OCI-LY7 (cell line): ENCODE measurements at regions not wholly inside any gene's neighbourhood (a gene's known extent, or its start where the extent isn't known, plus 50 kb on each side); places are given as distances from the start of the nearest gene placed in this dataset.

Experiments used
- BruUV-seq: library from RNA; stranded (reverse); fragments of 400-500 nt; replicated peaks from 2 replicates; lab custom pipeline; 2021; lab: Mats Ljungman, UMichigan
- CTCF ChIA-PET: fragments of 300-600 bp; sonication (Branson Sonifier 250); formaldehyde crosslinking; loops from one replicate; lab custom pipeline; 2022; ENCODE audit warnings: antibody characterized with exemption; ENCODE audit not compliant: unreplicated experiment; lab: Charles Lee
- POLR2A ChIA-PET: fragments of 300-600 bp; sonication (Branson Sonifier 250); formaldehyde crosslinking; loops from one replicate; lab custom pipeline; 2022; ENCODE audit warnings: antibody characterized with exemption; lab: Charles Lee
- DNase-seq: peaks from one replicate; pipeline ENCODE4 v3.0.0-alpha.2; 2015; ENCODE audit warnings: low spot score
- H2AFZ ChIP-seq: fragments of 200-600 bp; sonication (generic), shearing (Covaris generic); 2 replicates; pipeline ENCODE4 v1.6.1; 2014; ENCODE audit warnings: mild to moderate bottlenecking, antibody characterized with exemption, low read length, moderate library complexity
- H3K27ac ChIP-seq: fragments of 200-600 bp; sonication (generic); 2 replicates; pipeline ENCODE4 v1.5.1; 2014; ENCODE audit warnings: mixed run types, low read depth, mild to moderate bottlenecking, moderate library complexity, low read length, inconsistent platforms; ENCODE audit not compliant: poor library complexity, severe bottlenecking
- H3K36me3 ChIP-seq: fragments of 200-600 bp; sonication (generic); 2 replicates; pipeline ENCODE4 v1.6.1; 2014; ENCODE audit warnings: mild to moderate bottlenecking, antibody characterized with exemption, low read length, moderate library complexity, mixed read lengths; ENCODE audit not compliant: insufficient read depth
- H3K4me1 ChIP-seq: fragments of 200-600 bp; sonication (generic); 2 replicates; pipeline ENCODE4 v1.5.1; 2014; ENCODE audit warnings: mild to moderate bottlenecking, low read length; ENCODE audit not compliant: insufficient read depth, poor library complexity, severe bottlenecking
- H3K4me2 ChIP-seq: fragments of 200-600 bp; sonication (generic); 2 replicates; pipeline ENCODE4 v1.6.1; 2014; ENCODE audit warnings: mild to moderate bottlenecking, low read length
- H3K4me3 ChIP-seq: fragments of 200-600 bp; sonication (generic); 2 replicates; pipeline ENCODE4 v1.5.1; 2014; ENCODE audit warnings: mild to moderate bottlenecking, low read depth, low read length; ENCODE audit not compliant: poor library complexity, severe bottlenecking
- H3K79me2 ChIP-seq: fragments of 200-600 bp; sonication (generic); 2 replicates; pipeline ENCODE4 v1.6.1; 2016; ENCODE audit warnings: low read depth, mild to moderate bottlenecking, low read length, moderate library complexity, mixed read lengths; ENCODE audit not compliant: insufficient read depth
- H3K9me2 ChIP-seq: fragments of 200-600 bp; sonication (generic); 2 replicates; pipeline ENCODE4 v1.6.1; 2016; ENCODE audit warnings: mild to moderate bottlenecking, low read length, mixed read lengths; ENCODE audit not compliant: insufficient read depth
- H3K9me3 ChIP-seq: fragments of 200-600 bp; sonication (generic); 2 replicates; pipeline ENCODE4 v1.6.1; 2014; ENCODE audit warnings: mild to moderate bottlenecking, mixed run types, low read length, mixed read lengths
- H4K20me1 ChIP-seq: fragments of 200-600 bp; sonication (generic); 2 replicates; pipeline ENCODE4 v1.6.1; 2014; ENCODE audit warnings: mild to moderate bottlenecking, antibody characterized with exemption, low read length, moderate library complexity, mixed read lengths; ENCODE audit not compliant: insufficient read depth
- CTCF ChIP-seq: fragments of 200-600 bp; sonication (generic); conservative IDR thresholded peaks from 2 replicates; pipeline ENCODE4 v1.5.1; 2014; ENCODE audit warnings: mild to moderate bottlenecking, antibody characterized with exemption, low read length, moderate library complexity, mixed read lengths
- EZH2phosphoT487 ChIP-seq: fragments of 200-600 bp; sonication (generic); IDR thresholded peaks from 2 replicates; pipeline ENCODE4 v1.6.1; 2018; ENCODE audit warnings: low read depth, borderline replicate concordance, mild to moderate bottlenecking, mixed run types, antibody characterized with exemption, low read length, moderate library complexity, mixed read lengths
- intact Hi-C: fragments of 100-400 bp; cut with micrococcal nuclease; formaldehyde crosslinking; loops from one replicate; pipeline ENCODE4 v1.10.0; 2022; ENCODE audit not compliant: unreplicated experiment

- Histone ChIP-seq H3K9me2 (no peaks in the 10 kb centered on the region), H3K27ac (no peak overlapping the region), H3K4me1 (peaks cover 11% of the 10 kb centered on the region), H4K20me1 (no peaks in the 10 kb centered on the region), H3K4me2 (no peak overlapping the region), H3K79me2 (no peaks in the 10 kb centered on the region), H2AFZ (no peak overlapping the region), H3K4me3 (no peak overlapping the region), H3K9me3 (no peaks in the 10 kb centered on the region), H3K36me3 (no peaks in the 10 kb centered on the region)
- POLR2A ChIA-PET = no interaction called here
- no peak for TF ChIP-seq EZH2phosphoT487
- no peak for TF ChIP-seq CTCF
- no peak for DNase-seq
- intact Hi-C loops = no loop called here
- CTCF ChIA-PET = no interaction called here
- no TSS peak for BruUV-seq
These were observed 93.0 kb upstream of the ANKRD55 start for GRCh38 chr5:56326116-56326515.

- Histone ChIP-seq H3K79me2 (no peaks in the 10 kb centered on the region), H3K9me3 (no peaks in the 10 kb centered on the region), H3K36me3 (no peaks in the 10 kb centered on the region), H3K27ac (no peak overlapping the region), H3K4me1 (peaks cover 11% of the 10 kb centered on the region), H4K20me1 (no peaks in the 10 kb centered on the region), H3K4me2 (no peak overlapping the region), H3K9me2 (no peaks in the 10 kb centered on the region), H3K4me3 (no peak overlapping the region), H2AFZ (no peak overlapping the region)
- CTCF ChIA-PET = no interaction called here
- intact Hi-C loops = no loop called here
- POLR2A ChIA-PET = interaction anchor here (1.1 kb wide), 1 partner anchor 17 kb away, joined by 5 read pairs; no protein-coding TSS in a partner anchor
- TF ChIP-seq EZH2phosphoT487 = no peak
- TF ChIP-seq CTCF = no peak
- no peak for DNase-seq
- no TSS peak for BruUV-seq
These were observed 91.9 kb upstream of the ANKRD55 start for GRCh38 chr5:56325039-56325438.

GRCh38 chr5:56323505-56323904 lies 90.4 kb upstream of the ANKRD55 start:
- BruUV-seq = no TSS peak
- Histone ChIP-seq H3K27ac (no peak overlapping the region), H3K36me3 (no peaks in the 10 kb centered on the region), H3K4me3 (no peak overlapping the region), H3K9me3 (no peaks in the 10 kb centered on the region), H3K79me2 (no peaks in the 10 kb centered on the region), H3K9me2 (no peaks in the 10 kb centered on the region), H3K4me1 (no peaks in the 10 kb centered on the region), H4K20me1 (no peaks in the 10 kb centered on the region), H2AFZ (no peak overlapping the region), H3K4me2 (no peak overlapping the region)
- ChIA-PET POLR2A (interaction anchor here (1.0 to 1.2 kb wide), 2 partner anchors 17 to 573 kb away, joined by 3 to 4 read pairs; no protein-coding TSS in a partner anchor), CTCF (no interaction called here)
- intact Hi-C loops = no loop called here
- no peak for DNase-seq
- TF ChIP-seq CTCF (no peak), EZH2phosphoT487 (no peak)
